GM23338 (cell line): ENCODE measurements at regions not wholly inside any gene's neighbourhood (a gene's known extent, or its start where the extent isn't known, plus 50 kb on each side); places are given as distances from the start of the nearest gene placed in this dataset.

ENCODE experiments used
- ATAC-seq: fragments of 200-7000 bp; cut with Tn5 transposase; 3 replicates; pipeline ENCODE4 v1.9.1; 2020
- DNase-seq: peaks from one replicate; pipeline ENCODE4 v3.0.0-alpha.2; 2015; ENCODE audit warnings: low spot score
- H2AFZ ChIP-seq: fragments of 200-600 bp; sonication (generic); 2 replicates; pipeline ENCODE4 v1.8.0; 2016; ENCODE audit warnings: antibody characterized with exemption, mild to moderate bottlenecking, moderate library complexity
- H3F3A ChIP-seq: fragments of 200-600 bp; sonication (generic); replicated peaks from 2 replicates; pipeline ENCODE4 v1.8.0; 2017; ENCODE audit warnings: antibody characterized with exemption, mixed run types, low read depth
- H3K27ac ChIP-seq: fragments of 200-600 bp; sonication (generic); 2 replicates; pipeline ENCODE4 v1.6.1; 2016; ENCODE audit warnings: low read depth
- H3K27me3 ChIP-seq: fragments of 200-600 bp; sonication (generic); 2 replicates; pipeline ENCODE4 v1.8.0; 2016; ENCODE audit warnings: mild to moderate bottlenecking, mixed run types, moderate library complexity; ENCODE audit not compliant: insufficient read depth
- H3K36me3 ChIP-seq: fragments of 200-600 bp; sonication (generic); 2 replicates; pipeline ENCODE4 v1.8.0; 2016; ENCODE audit warnings: mild to moderate bottlenecking; ENCODE audit not compliant: insufficient read depth
- H3K4me1 ChIP-seq: fragments of 200-600 bp; sonication (generic); 2 replicates; pipeline ENCODE4 v1.8.0; 2016; ENCODE audit warnings: mild to moderate bottlenecking, moderate library complexity; ENCODE audit not compliant: insufficient read depth
- H3K4me2 ChIP-seq: fragments of 200-600 bp; sonication (generic); 2 replicates; pipeline ENCODE4 v1.7.1; 2017; ENCODE audit warnings: mixed run types
- H3K4me3 ChIP-seq: fragments of 200-600 bp; sonication (generic); 2 replicates; pipeline ENCODE4 v1.6.1; 2016; ENCODE audit warnings: mixed run types
- H3K79me2 ChIP-seq: fragments of 200-600 bp; sonication (generic); replicated peaks from 2 replicates; pipeline ENCODE4 v1.8.0; 2017; ENCODE audit warnings: mild to moderate bottlenecking; ENCODE audit not compliant: insufficient read depth
- H3K9me2 ChIP-seq: fragments of 200-600 bp; sonication (generic); 2 replicates; pipeline ENCODE4 v1.8.0; 2017; ENCODE audit not compliant: insufficient read depth
- H4K20me1 ChIP-seq: fragments of 200-600 bp; sonication (generic); replicated peaks from 2 replicates; pipeline ENCODE4 v1.8.0; 2017; ENCODE audit warnings: mild to moderate bottlenecking; ENCODE audit not compliant: insufficient read depth
- H3K27ac Mint-ChIP-seq: 2 replicates; pipeline ENCODE4 v1.8.0; 2020; ENCODE audit warnings: inconsistent platforms, mild to moderate bottlenecking, moderate library complexity, mixed read lengths
- H3K27me3 Mint-ChIP-seq: 3 replicates; pipeline ENCODE4 v1.8.0; 2022; ENCODE audit warnings: low read depth, mild to moderate bottlenecking, moderate library complexity, mixed read lengths, inconsistent platforms; ENCODE audit not compliant: insufficient read depth, poor library complexity
- H3K36me3 Mint-ChIP-seq: 3 replicates; pipeline ENCODE4 v1.8.0; 2021; ENCODE audit warnings: low read depth, mild to moderate bottlenecking, inconsistent platforms, moderate library complexity, mixed read lengths
- H3K4me1 Mint-ChIP-seq: 3 replicates; pipeline ENCODE4 v1.8.0; 2020; ENCODE audit warnings: mild to moderate bottlenecking, inconsistent platforms, mixed read lengths
- H3K4me3 Mint-ChIP-seq: 3 replicates; pipeline ENCODE4 v1.8.0; 2021; ENCODE audit warnings: moderate library complexity, mild to moderate bottlenecking, inconsistent platforms, mixed read lengths
- H3K9me3 Mint-ChIP-seq: 3 replicates; pipeline ENCODE4 v1.8.0; 2020; ENCODE audit warnings: moderate library complexity, mild to moderate bottlenecking, inconsistent platforms, mixed read lengths
- CREB1 ChIP-seq: fragments of 250-450 bp; sonication (Bioruptor Pico); IDR thresholded peaks from 2 replicates; pipeline ENCODE4 v1.5.0; 2020; ENCODE audit warnings: low read depth, mild to moderate bottlenecking, moderate library complexity
- EZH2 ChIP-seq: fragments of 200-600 bp; sonication (generic); IDR thresholded peaks from one replicate; pipeline ENCODE4 v1.8.0; 2017; ENCODE audit warnings: antibody characterized with exemption, mild to moderate bottlenecking, low read depth; ENCODE audit not compliant: unreplicated experiment
- EZH2phosphoT487 ChIP-seq: fragments of 200-600 bp; sonication (generic); IDR thresholded peaks from one replicate; pipeline ENCODE4 v1.8.1; 2018; ENCODE audit warnings: antibody characterized with exemption; ENCODE audit not compliant: unreplicated experiment
- JUNB ChIP-seq: IDR thresholded peaks from one replicate; pipeline ENCODE4 v1.6.1; 2016; ENCODE audit warnings: antibody characterized with exemption; ENCODE audit not compliant: unreplicated experiment
- NANOG ChIP-seq: IDR thresholded peaks from 2 replicates; pipeline ENCODE4 v1.6.1; 2016; ENCODE audit warnings: antibody characterized with exemption, borderline replicate concordance
- POLR2AphosphoS5 ChIP-seq: IDR thresholded peaks from 2 replicates; pipeline ENCODE4 v1.6.1; 2016; ENCODE audit warnings: antibody characterized with exemption, low read depth
- STAT1 ChIP-seq: IDR thresholded peaks from one replicate; pipeline ENCODE4 v1.6.1; 2016; ENCODE audit warnings: antibody characterized with exemption; ENCODE audit not compliant: unreplicated experiment
- ZNF114 ChIP-seq: fragments of 250-450 bp; sonication (Bioruptor Pico); IDR thresholded peaks from 2 replicates; pipeline ENCODE4 v1.5.0; 2020; ENCODE audit warnings: mild to moderate bottlenecking, moderate library complexity
- ZNF331 ChIP-seq: fragments of 250-450 bp; sonication (Bioruptor Pico); IDR thresholded peaks from 2 replicates; pipeline ENCODE4 v1.5.0; 2020; ENCODE audit warnings: low read depth, mild to moderate bottlenecking, moderate library complexity
- TF ChIP-seq, protein P1 (sequence below): fragments of 250-450 bp; sonication (Bioruptor Pico); IDR thresholded peaks from 2 replicates; pipeline ENCODE4 v1.5.0; 2020; ENCODE audit warnings: mild to moderate bottlenecking, moderate library complexity
- TF ChIP-seq, protein P2 (sequence below), 2 experiments: fragments of 200-600 bp in 1 of 2; sonication (generic) in 1 of 2; conservative IDR thresholded peaks; 2 replicates each; pipeline versions ENCODE4 v1.5.1 to v1.6.1; 2016 to 2017; ENCODE audit warnings: antibody characterized with exemption in 2 of 2, low read depth in 2 of 2, mild to moderate bottlenecking in 2 of 2, moderate library complexity in 1 of 2
- TF ChIP-seq, protein P3 (sequence below): IDR thresholded peaks from one replicate; pipeline ENCODE4 v1.6.1; 2018; ENCODE audit warnings: antibody characterized with exemption; ENCODE audit not compliant: unreplicated experiment
- TF ChIP-seq, protein P4 (sequence below): IDR thresholded peaks from 2 replicates; pipeline ENCODE4 v1.6.1; 2016; ENCODE audit warnings: antibody characterized with exemption

DNA sequence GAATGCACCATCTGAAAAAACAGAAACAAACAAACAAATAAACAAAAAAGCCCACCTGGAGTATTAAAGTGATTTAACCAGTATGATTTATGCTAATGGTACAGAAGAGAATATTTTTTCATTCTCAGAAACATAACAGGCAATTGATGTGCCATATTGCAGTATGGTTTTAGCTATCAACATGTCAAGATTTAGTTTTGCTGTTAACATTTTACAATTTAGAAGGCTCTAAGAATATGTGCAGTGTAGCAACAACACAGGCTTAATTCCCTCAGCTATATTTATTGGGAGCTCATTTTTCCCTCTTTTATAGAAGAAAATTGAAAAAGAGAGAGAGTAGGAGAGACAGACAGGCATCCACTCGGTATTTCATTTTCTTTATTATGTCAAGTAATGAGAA lies 1022.7 kb upstream of the CITED2 start:
- Histone ChIP-seq H3K9me2 (no peaks in the 10 kb centered on the region), H3K4me2 (no peak overlapping the region), H3K4me1 (no peaks in the 10 kb centered on the region), H2AFZ (no peak overlapping the region), H3K27ac (no peak overlapping the region), H3K79me2 (no peaks in the 10 kb centered on the region), H3K27me3 (no peaks in the 10 kb centered on the region), H3K4me3 (no peak overlapping the region), H4K20me1 (no peaks in the 10 kb centered on the region), H3K36me3 (no peaks in the 10 kb centered on the region), H3F3A (no peaks in the 10 kb centered on the region)
- ATAC-seq (no peak), DNase-seq (no peak)
- H3K4me1 Mint-ChIP-seq, result peaks cover 3% of the 10 kb centered on the region; the same call in 1 of the 3 replicates
- no peak overlapping the region for H3K27ac Mint-ChIP-seq
- no peaks in the 10 kb centered on the region for H3K9me3 Mint-ChIP-seq
- H3K27me3 Mint-ChIP-seq, result no peaks in the 10 kb centered on the region
- no peak overlapping the region for H3K4me3 Mint-ChIP-seq
- TF ChIP-seq POLR2AphosphoS5, result no peak
- no peak for TF ChIP-seq EZH2phosphoT487
- TF ChIP-seq STAT1, result no peak
- no peak for TF ChIP-seq ZNF331
- TF ChIP-seq, protein P1, sequence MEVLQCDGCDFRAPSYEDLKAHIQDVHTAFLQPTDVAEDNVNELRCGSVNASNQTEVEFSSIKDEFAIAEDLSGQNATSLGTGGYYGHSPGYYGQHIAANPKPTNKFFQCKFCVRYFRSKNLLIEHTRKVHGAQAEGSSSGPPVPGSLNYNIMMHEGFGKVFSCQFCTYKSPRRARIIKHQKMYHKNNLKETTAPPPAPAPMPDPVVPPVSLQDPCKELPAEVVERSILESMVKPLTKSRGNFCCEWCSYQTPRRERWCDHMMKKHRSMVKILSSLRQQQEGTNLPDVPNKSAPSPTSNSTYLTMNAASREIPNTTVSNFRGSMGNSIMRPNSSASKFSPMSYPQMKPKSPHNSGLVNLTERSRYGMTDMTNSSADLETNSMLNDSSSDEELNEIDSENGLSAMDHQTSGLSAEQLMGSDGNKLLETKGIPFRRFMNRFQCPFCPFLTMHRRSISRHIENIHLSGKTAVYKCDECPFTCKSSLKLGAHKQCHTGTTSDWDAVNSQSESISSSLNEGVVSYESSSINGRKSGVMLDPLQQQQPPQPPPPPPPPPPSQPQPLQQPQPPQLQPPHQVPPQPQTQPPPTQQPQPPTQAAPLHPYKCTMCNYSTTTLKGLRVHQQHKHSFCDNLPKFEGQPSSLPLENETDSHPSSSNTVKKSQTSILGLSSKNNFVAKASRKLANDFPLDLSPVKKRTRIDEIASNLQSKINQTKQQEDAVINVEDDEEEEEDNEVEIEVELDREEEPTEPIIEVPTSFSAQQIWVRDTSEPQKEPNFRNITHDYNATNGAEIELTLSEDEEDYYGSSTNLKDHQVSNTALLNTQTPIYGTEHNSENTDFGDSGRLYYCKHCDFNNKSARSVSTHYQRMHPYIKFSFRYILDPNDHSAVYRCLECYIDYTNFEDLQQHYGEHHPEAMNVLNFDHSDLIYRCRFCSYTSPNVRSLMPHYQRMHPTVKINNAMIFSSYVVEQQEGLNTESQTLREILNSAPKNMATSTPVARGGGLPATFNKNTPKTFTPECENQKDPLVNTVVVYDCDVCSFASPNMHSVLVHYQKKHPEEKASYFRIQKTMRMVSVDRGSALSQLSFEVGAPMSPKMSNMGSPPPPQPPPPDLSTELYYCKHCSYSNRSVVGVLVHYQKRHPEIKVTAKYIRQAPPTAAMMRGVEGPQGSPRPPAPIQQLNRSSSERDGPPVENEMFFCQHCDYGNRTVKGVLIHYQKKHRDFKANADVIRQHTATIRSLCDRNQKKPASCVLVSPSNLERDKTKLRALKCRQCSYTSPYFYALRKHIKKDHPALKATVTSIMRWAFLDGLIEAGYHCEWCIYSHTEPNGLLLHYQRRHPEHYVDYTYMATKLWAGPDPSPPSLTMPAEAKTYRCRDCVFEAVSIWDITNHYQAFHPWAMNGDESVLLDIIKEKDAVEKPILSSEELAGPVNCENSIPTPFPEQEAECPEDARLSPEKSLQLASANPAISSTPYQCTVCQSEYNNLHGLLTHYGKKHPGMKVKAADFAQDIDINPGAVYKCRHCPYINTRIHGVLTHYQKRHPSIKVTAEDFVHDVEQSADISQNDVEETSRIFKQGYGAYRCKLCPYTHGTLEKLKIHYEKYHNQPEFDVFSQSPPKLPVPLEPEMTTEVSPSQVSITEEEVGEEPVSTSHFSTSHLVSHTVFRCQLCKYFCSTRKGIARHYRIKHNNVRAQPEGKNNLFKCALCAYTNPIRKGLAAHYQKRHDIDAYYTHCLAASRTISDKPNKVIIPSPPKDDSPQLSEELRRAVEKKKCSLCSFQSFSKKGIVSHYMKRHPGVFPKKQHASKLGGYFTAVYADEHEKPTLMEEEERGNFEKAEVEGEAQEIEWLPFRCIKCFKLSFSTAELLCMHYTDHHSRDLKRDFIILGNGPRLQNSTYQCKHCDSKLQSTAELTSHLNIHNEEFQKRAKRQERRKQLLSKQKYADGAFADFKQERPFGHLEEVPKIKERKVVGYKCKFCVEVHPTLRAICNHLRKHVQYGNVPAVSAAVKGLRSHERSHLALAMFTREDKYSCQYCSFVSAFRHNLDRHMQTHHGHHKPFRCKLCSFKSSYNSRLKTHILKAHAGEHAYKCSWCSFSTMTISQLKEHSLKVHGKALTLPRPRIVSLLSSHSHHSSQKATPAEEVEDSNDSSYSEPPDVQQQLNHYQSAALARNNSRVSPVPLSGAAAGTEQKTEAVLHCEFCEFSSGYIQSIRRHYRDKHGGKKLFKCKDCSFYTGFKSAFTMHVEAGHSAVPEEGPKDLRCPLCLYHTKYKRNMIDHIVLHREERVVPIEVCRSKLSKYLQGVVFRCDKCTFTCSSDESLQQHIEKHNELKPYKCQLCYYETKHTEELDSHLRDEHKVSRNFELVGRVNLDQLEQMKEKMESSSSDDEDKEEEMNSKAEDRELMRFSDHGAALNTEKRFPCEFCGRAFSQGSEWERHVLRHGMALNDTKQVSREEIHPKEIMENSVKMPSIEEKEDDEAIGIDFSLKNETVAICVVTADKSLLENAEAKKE, result no peak
- no peak for TF ChIP-seq ZNF114 (CRISPR knock-in tag)
- TF ChIP-seq JUNB, result no peak
- TF ChIP-seq, protein P2, sequence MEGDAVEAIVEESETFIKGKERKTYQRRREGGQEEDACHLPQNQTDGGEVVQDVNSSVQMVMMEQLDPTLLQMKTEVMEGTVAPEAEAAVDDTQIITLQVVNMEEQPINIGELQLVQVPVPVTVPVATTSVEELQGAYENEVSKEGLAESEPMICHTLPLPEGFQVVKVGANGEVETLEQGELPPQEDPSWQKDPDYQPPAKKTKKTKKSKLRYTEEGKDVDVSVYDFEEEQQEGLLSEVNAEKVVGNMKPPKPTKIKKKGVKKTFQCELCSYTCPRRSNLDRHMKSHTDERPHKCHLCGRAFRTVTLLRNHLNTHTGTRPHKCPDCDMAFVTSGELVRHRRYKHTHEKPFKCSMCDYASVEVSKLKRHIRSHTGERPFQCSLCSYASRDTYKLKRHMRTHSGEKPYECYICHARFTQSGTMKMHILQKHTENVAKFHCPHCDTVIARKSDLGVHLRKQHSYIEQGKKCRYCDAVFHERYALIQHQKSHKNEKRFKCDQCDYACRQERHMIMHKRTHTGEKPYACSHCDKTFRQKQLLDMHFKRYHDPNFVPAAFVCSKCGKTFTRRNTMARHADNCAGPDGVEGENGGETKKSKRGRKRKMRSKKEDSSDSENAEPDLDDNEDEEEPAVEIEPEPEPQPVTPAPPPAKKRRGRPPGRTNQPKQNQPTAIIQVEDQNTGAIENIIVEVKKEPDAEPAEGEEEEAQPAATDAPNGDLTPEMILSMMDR (conservative IDR thresholded peaks at IDR 0.05; ENCODE audit: low read depth in 2 of 2), result no peak
- TF ChIP-seq CREB1 (CRISPR knock-in tag), result no peak
- TF ChIP-seq EZH2, result no peak
- TF ChIP-seq, protein P3, sequence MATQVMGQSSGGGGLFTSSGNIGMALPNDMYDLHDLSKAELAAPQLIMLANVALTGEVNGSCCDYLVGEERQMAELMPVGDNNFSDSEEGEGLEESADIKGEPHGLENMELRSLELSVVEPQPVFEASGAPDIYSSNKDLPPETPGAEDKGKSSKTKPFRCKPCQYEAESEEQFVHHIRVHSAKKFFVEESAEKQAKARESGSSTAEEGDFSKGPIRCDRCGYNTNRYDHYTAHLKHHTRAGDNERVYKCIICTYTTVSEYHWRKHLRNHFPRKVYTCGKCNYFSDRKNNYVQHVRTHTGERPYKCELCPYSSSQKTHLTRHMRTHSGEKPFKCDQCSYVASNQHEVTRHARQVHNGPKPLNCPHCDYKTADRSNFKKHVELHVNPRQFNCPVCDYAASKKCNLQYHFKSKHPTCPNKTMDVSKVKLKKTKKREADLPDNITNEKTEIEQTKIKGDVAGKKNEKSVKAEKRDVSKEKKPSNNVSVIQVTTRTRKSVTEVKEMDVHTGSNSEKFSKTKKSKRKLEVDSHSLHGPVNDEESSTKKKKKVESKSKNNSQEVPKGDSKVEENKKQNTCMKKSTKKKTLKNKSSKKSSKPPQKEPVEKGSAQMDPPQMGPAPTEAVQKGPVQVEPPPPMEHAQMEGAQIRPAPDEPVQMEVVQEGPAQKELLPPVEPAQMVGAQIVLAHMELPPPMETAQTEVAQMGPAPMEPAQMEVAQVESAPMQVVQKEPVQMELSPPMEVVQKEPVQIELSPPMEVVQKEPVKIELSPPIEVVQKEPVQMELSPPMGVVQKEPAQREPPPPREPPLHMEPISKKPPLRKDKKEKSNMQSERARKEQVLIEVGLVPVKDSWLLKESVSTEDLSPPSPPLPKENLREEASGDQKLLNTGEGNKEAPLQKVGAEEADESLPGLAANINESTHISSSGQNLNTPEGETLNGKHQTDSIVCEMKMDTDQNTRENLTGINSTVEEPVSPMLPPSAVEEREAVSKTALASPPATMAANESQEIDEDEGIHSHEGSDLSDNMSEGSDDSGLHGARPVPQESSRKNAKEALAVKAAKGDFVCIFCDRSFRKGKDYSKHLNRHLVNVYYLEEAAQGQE, result no peak
- no peak for TF ChIP-seq NANOG
- TF ChIP-seq, protein P4, sequence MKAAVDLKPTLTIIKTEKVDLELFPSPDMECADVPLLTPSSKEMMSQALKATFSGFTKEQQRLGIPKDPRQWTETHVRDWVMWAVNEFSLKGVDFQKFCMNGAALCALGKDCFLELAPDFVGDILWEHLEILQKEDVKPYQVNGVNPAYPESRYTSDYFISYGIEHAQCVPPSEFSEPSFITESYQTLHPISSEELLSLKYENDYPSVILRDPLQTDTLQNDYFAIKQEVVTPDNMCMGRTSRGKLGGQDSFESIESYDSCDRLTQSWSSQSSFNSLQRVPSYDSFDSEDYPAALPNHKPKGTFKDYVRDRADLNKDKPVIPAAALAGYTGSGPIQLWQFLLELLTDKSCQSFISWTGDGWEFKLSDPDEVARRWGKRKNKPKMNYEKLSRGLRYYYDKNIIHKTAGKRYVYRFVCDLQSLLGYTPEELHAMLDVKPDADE, result no peak
- H3K36me3 Mint-ChIP-seq, result no peaks in the 10 kb centered on the region
